Thymus (tissue), 11 donors: ENCODE measurements at regions not wholly inside any gene's neighbourhood (a gene's known extent, or its start where the extent isn't known, plus 50 kb on each side); places are given as distances from the start of the nearest gene placed in this dataset.

Experiments
- DNase-seq, 9 donors: peaks; one replicate each; pipeline ENCODE4 v3.0.0-alpha.2; 2013; ENCODE audit warnings: low spot score in 9 of 9, low read depth in 6 of 9, missing footprints in 1 of 9
- H3K27ac ChIP-seq, 2 donors: one replicate each; pipeline ENCODE4 v1.5.1; 2013; ENCODE audit warnings: control low read depth in 1 of 2, low read depth in 1 of 2, low read length in 1 of 2, mild to moderate bottlenecking in 1 of 2, moderate library complexity in 1 of 2
- H3K27me3 ChIP-seq, 2 donors: one replicate each; pipeline ENCODE4 v1.5.1; 2013; ENCODE audit warnings: low read length in 1 of 2; ENCODE audit not compliant: control insufficient read depth in 2 of 2, insufficient read depth in 1 of 2
- H3K36me3 ChIP-seq, 2 donors: one replicate each; pipeline ENCODE4 v1.5.1; 2013; ENCODE audit warnings: low read length in 1 of 2, mild to moderate bottlenecking in 1 of 2, moderate library complexity in 1 of 2; ENCODE audit not compliant: control insufficient read depth in 2 of 2, insufficient read depth in 2 of 2
- H3K4me1 ChIP-seq, 2 donors: one replicate each; pipeline ENCODE4 v1.5.1; 2013; ENCODE audit warnings: low read length in 2 of 2; ENCODE audit not compliant: control insufficient read depth in 2 of 2, insufficient read depth in 2 of 2
- H3K4me3 ChIP-seq, 2 donors: one replicate each; pipeline ENCODE4 v1.5.1; 2013; ENCODE audit warnings: low read length in 2 of 2, control low read depth in 1 of 2, mild to moderate bottlenecking in 1 of 2
- H3K9me3 ChIP-seq, 2 donors: one replicate each; pipeline ENCODE4 v1.5.1; 2013; ENCODE audit warnings: low read length in 1 of 2, mild to moderate bottlenecking in 1 of 2; ENCODE audit not compliant: control insufficient read depth in 2 of 2, insufficient read depth in 1 of 2
- WGBS: extraction: QIAGEN DNeasy Blood & Tissue Kit; methylation state at CpG from one replicate; pipeline ENCODE4 v1.1.7; 2013; 5-methylcytosine and 5-hydroxymethylcytosine counted together
- donor health status: healthy.

DNA sequence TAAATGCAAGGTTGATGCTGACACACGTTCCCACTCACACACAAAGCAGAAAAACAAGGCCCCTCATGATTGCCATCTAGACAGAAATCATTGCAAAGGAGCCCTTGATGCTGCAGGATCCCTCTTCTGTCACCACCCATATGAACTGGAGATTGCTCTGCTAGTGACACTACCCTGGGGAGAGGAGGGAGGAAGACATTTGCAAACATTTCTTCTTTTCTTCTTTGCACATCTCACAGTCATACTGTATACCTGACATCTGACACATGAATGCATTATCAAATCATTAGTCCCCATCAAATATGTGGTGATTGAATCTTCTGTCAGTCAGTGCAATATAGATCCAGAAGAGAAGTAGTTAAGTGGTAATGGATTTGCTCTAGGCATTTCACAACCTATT lies 208.5 kb upstream of the E2F7 start:
- no peaks in the 10 kb centered on the region for H3K9me3 ChIP-seq
- H3K4me3 ChIP-seq = no peak overlapping the region
- 78% methylated on average over 1 of the region's 1 CpG for WGBS
- H3K4me1 ChIP-seq = no peaks in the 10 kb centered on the region
- no peaks in the 10 kb centered on the region for H3K36me3 ChIP-seq
- DNase-seq = no peak
- no peaks in the 10 kb centered on the region for H3K27me3 ChIP-seq
- H3K27ac ChIP-seq = no peak overlapping the region

DNA sequence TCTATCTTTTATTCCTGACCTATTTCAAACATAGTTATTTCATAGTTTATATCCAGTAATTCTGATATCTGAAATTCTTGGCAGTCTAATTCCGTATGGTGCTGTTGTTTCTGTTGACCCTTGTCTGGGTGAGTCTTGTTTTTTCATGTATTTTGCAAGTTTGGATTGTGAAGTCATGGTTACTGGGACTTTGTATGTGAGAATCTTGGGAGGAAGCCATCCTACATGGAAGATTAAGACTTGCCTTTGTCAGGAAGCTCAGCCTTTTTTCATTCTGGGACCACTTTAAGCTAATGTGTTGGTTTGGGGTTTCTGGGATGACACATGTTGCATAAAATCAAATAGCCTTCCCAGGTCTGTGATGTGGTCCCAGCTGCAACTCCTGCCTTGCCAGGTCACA lies 191.6 kb upstream of the E2F7 start:
- H3K36me3 ChIP-seq = no peaks in the 10 kb centered on the region
- no peaks in the 10 kb centered on the region for H3K4me1 ChIP-seq
- no peaks in the 10 kb centered on the region for H3K27me3 ChIP-seq
- no peak overlapping the region for H3K27ac ChIP-seq
- no peaks in the 10 kb centered on the region for H3K9me3 ChIP-seq
- H3K4me3 ChIP-seq = no peak overlapping the region
- 85% methylated on average over 1 of the region's 1 CpG for WGBS
- no peak for DNase-seq

DNA sequence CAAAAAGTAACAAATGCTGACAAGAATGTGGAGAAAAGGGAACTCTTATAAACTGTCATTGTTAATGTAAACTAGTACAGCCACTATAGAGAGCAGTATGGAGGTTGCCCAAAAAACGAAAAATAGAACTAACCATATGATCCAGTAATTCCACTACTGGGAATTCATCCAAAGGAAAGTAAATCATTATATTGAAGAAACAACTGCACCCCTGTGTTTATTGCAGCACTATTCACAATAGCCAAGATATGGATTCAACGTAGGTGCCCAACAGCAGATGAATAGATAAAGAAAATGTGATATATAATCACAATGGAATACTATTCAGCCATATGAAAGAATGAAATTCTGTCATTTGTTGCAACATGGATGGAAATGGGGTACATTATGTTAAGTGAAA lies 188.0 kb upstream of the E2F7 start:
- no peaks in the 10 kb centered on the region for H3K4me1 ChIP-seq
- H3K36me3 ChIP-seq = no peaks in the 10 kb centered on the region
- 89% methylated on average over 2 of the region's 2 CpGs for WGBS

DNA sequence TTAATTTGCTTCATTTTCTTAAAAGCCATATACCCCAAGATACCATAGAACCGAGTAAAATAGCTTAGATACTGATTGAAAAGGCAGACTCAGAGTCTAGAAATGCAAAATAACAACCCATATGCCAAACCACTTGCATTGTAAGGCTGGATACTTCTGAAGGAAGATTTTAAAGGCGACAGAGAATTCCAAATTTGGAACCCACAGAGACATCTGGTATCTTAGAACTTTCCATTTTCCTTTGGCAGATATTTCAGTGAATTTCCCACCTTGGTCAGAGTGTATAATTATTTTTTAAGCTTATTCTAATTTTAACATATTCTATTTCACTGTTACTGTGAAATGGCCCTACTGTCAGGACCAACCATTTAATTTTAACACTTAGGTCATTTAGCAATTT lies 186.4 kb upstream of the E2F7 start:
- no peaks in the 10 kb centered on the region for H3K9me3 ChIP-seq
- no peak overlapping the region for H3K27ac ChIP-seq
- no peaks in the 10 kb centered on the region for H3K36me3 ChIP-seq
- H3K4me3 ChIP-seq = no peak overlapping the region
- no peaks in the 10 kb centered on the region for H3K4me1 ChIP-seq
- WGBS = 77% methylated on average over 2 of the region's 2 CpGs
- no peak for DNase-seq
- H3K27me3 ChIP-seq = no peaks in the 10 kb centered on the region

More for the DNA sequence above, 188.0 kb upstream of the E2F7 start:
- DNase-seq = no peak
- Histone ChIP-seq H3K27ac (no peak overlapping the region), H3K4me3 (no peak overlapping the region), H3K9me3 (no peaks in the 10 kb centered on the region), H3K27me3 (no peaks in the 10 kb centered on the region)

DNA sequence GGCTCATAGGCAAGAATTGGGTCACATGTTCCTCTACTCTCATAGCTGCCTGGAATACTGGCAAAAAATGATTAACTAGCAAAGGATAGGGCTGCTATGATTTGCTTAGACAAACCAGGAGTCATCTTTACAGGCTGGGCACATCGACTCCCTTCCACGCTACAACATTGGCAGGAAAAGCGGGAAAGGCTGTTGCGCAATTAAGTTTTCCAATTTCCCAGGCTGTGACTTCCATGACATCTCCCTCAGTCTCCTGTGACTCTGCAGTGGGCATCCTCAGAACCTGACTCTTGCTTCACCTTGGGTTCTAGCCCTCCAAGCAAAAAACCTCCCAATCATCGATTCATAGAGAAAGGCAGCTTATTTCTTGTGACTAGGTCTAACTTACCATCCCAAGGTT lies 184.5 kb upstream of the E2F7 start:
- Histone ChIP-seq H3K4me3 (no peak overlapping the region), H3K4me1 (no peaks in the 10 kb centered on the region), H3K9me3 (no peaks in the 10 kb centered on the region), H3K27ac (no peak overlapping the region), H3K36me3 (no peaks in the 10 kb centered on the region), H3K27me3 (no peaks in the 10 kb centered on the region)
- 97% methylated on average over 5 of the region's 5 CpGs for WGBS
- DNase-seq = no peak

DNA sequence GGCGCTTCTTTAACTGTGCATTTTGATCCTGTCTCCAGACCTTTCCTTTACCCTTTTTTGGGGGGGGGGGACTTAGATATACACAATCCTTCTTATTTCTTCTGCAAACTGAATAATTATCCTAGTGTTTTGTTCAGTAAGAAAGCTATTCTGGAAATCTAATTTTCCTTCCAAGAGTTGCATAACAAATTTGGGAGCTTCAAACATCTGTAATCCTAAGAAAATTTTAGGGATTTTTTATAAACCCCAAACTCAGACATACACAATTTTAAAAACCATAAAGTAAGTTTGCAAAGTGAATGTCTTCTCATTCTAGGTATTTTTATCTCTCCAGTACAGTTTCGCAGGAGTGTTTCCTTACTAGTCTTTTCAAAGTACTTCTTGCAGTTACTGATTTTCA lies 182.7 kb upstream of the E2F7 start:
- H3K27ac ChIP-seq = no peak overlapping the region
- no peaks in the 10 kb centered on the region for H3K4me1 ChIP-seq
- 93% methylated on average over 2 of the region's 2 CpGs for WGBS
- H3K9me3 ChIP-seq = no peaks in the 10 kb centered on the region
- H3K27me3 ChIP-seq = no peaks in the 10 kb centered on the region
- H3K4me3 ChIP-seq = no peak overlapping the region
- H3K36me3 ChIP-seq = no peaks in the 10 kb centered on the region
- DNase-seq = no peak

DNA sequence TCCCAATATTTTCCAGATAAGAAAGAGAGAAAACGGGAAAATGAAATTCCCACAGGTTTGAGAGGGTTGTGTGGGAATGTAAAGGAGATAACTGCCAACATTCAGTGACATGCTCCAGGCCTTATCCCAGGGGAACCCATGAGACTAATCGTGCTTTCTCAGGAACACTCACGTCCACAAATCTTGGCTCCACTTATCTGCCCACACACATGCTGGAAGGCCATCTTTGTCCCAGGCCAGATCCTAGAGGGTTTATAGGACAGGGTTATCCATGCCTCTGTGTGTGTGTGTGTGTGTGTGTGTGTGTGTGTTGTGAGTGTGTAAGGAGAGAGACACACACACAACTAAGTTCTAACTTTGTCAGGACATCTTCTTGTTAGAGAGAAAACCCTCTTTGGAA lies 182.2 kb upstream of the E2F7 start:
- H3K4me3 ChIP-seq = no peak overlapping the region
- no peak for DNase-seq
- H3K36me3 ChIP-seq = no peaks in the 10 kb centered on the region
- 83% methylated on average over 3 of the region's 3 CpGs for WGBS
- H3K27ac ChIP-seq = no peak overlapping the region
- no peaks in the 10 kb centered on the region for H3K27me3 ChIP-seq
- no peaks in the 10 kb centered on the region for H3K4me1 ChIP-seq
- H3K9me3 ChIP-seq = no peaks in the 10 kb centered on the region

DNA sequence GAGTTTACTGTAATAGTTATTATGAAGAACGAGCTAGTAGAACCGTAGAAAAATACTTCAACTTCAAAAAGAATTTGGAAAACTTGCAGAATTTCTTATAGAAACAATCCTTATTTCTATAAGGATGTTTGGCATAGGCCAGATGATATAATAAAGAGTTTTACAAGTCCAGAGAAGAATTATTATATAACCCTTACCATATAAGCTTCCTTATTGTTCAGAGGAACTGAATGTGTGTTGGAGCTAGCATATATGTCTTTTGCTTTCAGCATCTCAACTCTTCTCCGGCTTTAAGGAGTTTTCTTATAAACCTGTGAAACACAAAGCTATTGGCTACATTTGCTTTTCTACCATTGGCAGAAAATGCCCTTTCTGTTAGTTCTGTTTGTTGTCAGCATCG lies 178.0 kb upstream of the E2F7 start:
- no peak overlapping the region for H3K4me3 ChIP-seq
- no peak overlapping the region for H3K27ac ChIP-seq
- DNase-seq = no peak
- H3K4me1 ChIP-seq = no peaks in the 10 kb centered on the region
- H3K36me3 ChIP-seq = no peaks in the 10 kb centered on the region
- no peaks in the 10 kb centered on the region for H3K9me3 ChIP-seq
- no peaks in the 10 kb centered on the region for H3K27me3 ChIP-seq
- 87% methylated on average over 4 of the region's 4 CpGs for WGBS

DNA sequence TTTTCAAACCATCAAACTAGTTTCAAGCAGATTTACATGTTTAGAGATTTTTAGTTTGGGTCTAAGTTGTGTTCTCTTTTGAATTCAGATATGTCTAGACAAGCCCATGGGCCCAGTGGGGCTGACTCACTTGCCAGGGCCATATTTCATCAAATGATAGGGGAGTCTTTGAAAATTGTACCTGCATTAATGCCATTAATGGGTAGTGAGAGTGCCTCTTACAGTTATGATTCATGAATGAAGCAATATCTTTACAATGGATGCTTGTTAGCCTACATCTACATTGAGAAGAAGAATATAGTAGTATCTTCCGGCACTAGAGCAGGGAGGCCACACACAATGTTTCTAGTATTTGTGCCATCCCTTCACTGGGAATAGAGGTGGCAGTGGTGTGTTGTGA lies 174.2 kb upstream of the E2F7 start:
- Histone ChIP-seq H3K4me1 (no peaks in the 10 kb centered on the region), H3K27ac (no peak overlapping the region), H3K4me3 (no peak overlapping the region), H3K27me3 (no peaks in the 10 kb centered on the region), H3K9me3 (no peaks in the 10 kb centered on the region), H3K36me3 (no peaks in the 10 kb centered on the region)
- WGBS = 96% methylated on average over 1 of the region's 1 CpG
- DNase-seq = no peak

DNA sequence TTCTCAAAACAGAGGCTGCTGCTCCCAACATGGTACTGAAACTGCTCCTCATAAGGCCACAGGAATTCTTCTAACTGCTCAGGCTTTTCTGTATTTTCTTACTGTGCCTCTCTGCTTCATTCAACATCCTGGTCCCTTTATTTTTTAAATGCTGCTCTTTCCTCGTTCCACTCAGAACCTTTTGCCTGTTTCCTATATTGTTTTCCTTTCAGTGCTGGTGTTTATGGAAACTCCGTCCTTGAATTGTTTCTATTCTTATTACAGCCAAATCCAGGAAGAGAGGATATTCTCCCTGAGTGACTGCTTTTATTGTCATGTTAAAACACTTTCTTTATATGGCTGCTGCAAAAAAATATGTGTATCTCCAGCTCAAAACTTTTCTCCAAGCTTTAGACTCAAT lies 173.0 kb upstream of the E2F7 start:
- Histone ChIP-seq H3K27ac (no peak overlapping the region), H3K36me3 (no peaks in the 10 kb centered on the region), H3K4me3 (no peak overlapping the region), H3K9me3 (no peaks in the 10 kb centered on the region), H3K4me1 (no peaks in the 10 kb centered on the region), H3K27me3 (no peaks in the 10 kb centered on the region)
- DNase-seq = no peak
- 66% methylated on average over 2 of the region's 2 CpGs for WGBS
